Endothelial cell of umbilical vein (primary cell): ENCODE measurements at regions not wholly inside any gene's neighbourhood (a gene's known extent, or its start where the extent isn't known, plus 50 kb on each side); places are given as distances from the start of the nearest gene placed in this dataset.
"Not testable (repeated sequence)": the region's sequence is repeated elsewhere in the genome, so short reads cannot be mapped to it uniquely, and the experiment has no call there.

ENCODE experiments used
- BruUV-seq: library from RNA; stranded (reverse); fragments of 400-500 nt; replicated peaks from 2 replicates; lab custom pipeline; 2021; lab: Mats Ljungman, UMichigan
- CTCF ChIA-PET: fragments of 300-600, 350-600 bp; sonication (Branson Sonifier 250); formaldehyde crosslinking; loops from one replicate; lab custom pipeline; 2021; ENCODE audit warnings: antibody characterized with exemption, inconsistent platforms; lab: Charles Lee
- POLR2A ChIA-PET: fragments of 300-600, 350-600 bp; sonication (Branson Sonifier 250); formaldehyde crosslinking; loops from one replicate; lab custom pipeline; 2021; ENCODE audit warnings: antibody characterized with exemption, inconsistent platforms; lab: Charles Lee
- DNase-seq: peaks from one replicate; pipeline ENCODE4 v3.0.0-alpha.2; 2011; ENCODE audit warnings: low read depth, low spot score
- FAIRE-seq: peaks from 2 replicates; lab custom pipeline; 2011; peaks lifted over from hg19 to GRCh38; lab: Jason Lieb, UNC
- H2AFZ ChIP-seq: 2 replicates; pipeline ENCODE4 v1.6.0; 2012; ENCODE audit warnings: low read depth, low read length, control low read depth, inconsistent platforms
- H3K27ac ChIP-seq: 2 replicates; pipeline ENCODE4 v1.5.1; 2011; ENCODE audit warnings: low read depth, mild to moderate bottlenecking, control low read depth, low read length, moderate library complexity; ENCODE audit not compliant: insufficient read depth
- H3K27me3 ChIP-seq, 2 experiments: 2 replicates each; pipeline versions ENCODE4 v1.6.0 to v1.6.1; 2011; ENCODE audit warnings: low read length in 2 of 2, mixed read lengths in 1 of 2; ENCODE audit not compliant: control insufficient read depth in 2 of 2, insufficient read depth in 2 of 2
- H3K36me3 ChIP-seq, 2 experiments: 2 replicates in 1 of 2; 3 replicates in 1 of 2; pipeline ENCODE4 v1.5.1; 2011; ENCODE audit warnings: low read length in 2 of 2, mild to moderate bottlenecking in 1 of 2, moderate library complexity in 1 of 2; ENCODE audit not compliant: control insufficient read depth in 2 of 2, insufficient read depth in 2 of 2; ENCODE audit errors: extremely low read depth in 1 of 2
- H3K4me1 ChIP-seq: 3 replicates; pipeline ENCODE4 v1.5.1; 2011; ENCODE audit warnings: mild to moderate bottlenecking, low read length; ENCODE audit not compliant: control insufficient read depth, insufficient read depth; ENCODE audit errors: extremely low read depth
- H3K4me2 ChIP-seq: 2 replicates; pipeline ENCODE4 v1.6.1; 2011; ENCODE audit warnings: low read length, control low read depth, mixed read lengths; ENCODE audit not compliant: insufficient read depth
- H3K4me3 ChIP-seq, 3 experiments: fragments of 200-600 bp in 1 of 3; sonication (generic), shearing (Covaris generic) in 1 of 3; replicated peaks in 1 of 3; 2 replicates each; pipeline ENCODE4 v1.5.1; 2011 to 2016; ENCODE audit warnings: control low read depth in 3 of 3, low read length in 3 of 3, mild to moderate bottlenecking in 2 of 3, inconsistent platforms in 1 of 3, low read depth in 1 of 3, moderate library complexity in 1 of 3; ENCODE audit not compliant: insufficient read depth in 1 of 3
- H3K79me2 ChIP-seq: 2 replicates; pipeline ENCODE4 v1.6.0; 2012; ENCODE audit warnings: low read length, inconsistent platforms; ENCODE audit not compliant: control insufficient read depth, insufficient read depth
- H3K9ac ChIP-seq: replicated peaks from 2 replicates; pipeline ENCODE3; 2011; ENCODE audit warnings: low read length, control low read depth; ENCODE audit not compliant: insufficient read depth; ENCODE audit errors: extremely low read depth
- H3K9me1 ChIP-seq: replicated peaks from 3 replicates; pipeline ENCODE4 v1.6.0; 2011; ENCODE audit warnings: mild to moderate bottlenecking, low read length; ENCODE audit not compliant: control insufficient read depth, insufficient read depth; ENCODE audit errors: extremely low read depth
- H3K9me3 ChIP-seq: replicated peaks from 2 replicates; pipeline ENCODE4 v1.5.1; 2012; ENCODE audit warnings: low read length, inconsistent platforms; ENCODE audit not compliant: control insufficient read depth, insufficient read depth
- H4K20me1 ChIP-seq: replicated peaks from 2 replicates; pipeline ENCODE3; 2011; ENCODE audit warnings: mild to moderate bottlenecking, low read length; ENCODE audit not compliant: control insufficient read depth, insufficient read depth; ENCODE audit errors: extremely low read depth
- EZH2 ChIP-seq: IDR thresholded peaks from 2 replicates; pipeline ENCODE4 v1.6.1; 2012; ENCODE audit warnings: borderline replicate concordance, low read depth, mild to moderate bottlenecking, moderate library complexity, low read length, inconsistent platforms; ENCODE audit not compliant: severe bottlenecking
- FOS ChIP-seq: IDR thresholded peaks from 2 replicates; pipeline ENCODE4 v1.6.1; 2011; ENCODE audit warnings: mild to moderate bottlenecking, low read length, moderate library complexity, borderline replicate concordance; ENCODE audit not compliant: insufficient read depth
- GATA2 ChIP-seq: IDR thresholded peaks from 2 replicates; pipeline ENCODE4 v1.7.0; 2011; ENCODE audit warnings: low read depth, mild to moderate bottlenecking, moderate library complexity, mixed read lengths, low read length; ENCODE audit not compliant: insufficient read length, insufficient read depth
- JUN ChIP-seq: IDR thresholded peaks from 2 replicates; pipeline ENCODE4 v1.6.1; 2011; ENCODE audit warnings: borderline replicate concordance, low read depth; ENCODE audit not compliant: insufficient read length, insufficient read depth
- MYC ChIP-seq: IDR thresholded peaks from one replicate; pipeline ENCODE4 v1.6.1; 2011; ENCODE audit warnings: mild to moderate bottlenecking, low read depth, low read length
- POLR2A ChIP-seq: IDR thresholded peaks from 2 replicates; pipeline ENCODE4 v1.6.1; 2012; ENCODE audit warnings: low read depth, mild to moderate bottlenecking, control low read depth, low read length
- POLR2AphosphoS5 ChIP-seq: IDR thresholded peaks from 2 replicates; pipeline ENCODE4 v1.6.1; 2012; ENCODE audit warnings: low read depth, mild to moderate bottlenecking, control low read depth, low read length, moderate library complexity; ENCODE audit not compliant: insufficient read depth
- dilution Hi-C: fragments of 300-500 bp; cut with MboI; formaldehyde crosslinking; loops from one replicate; pipeline ENCODE4 v1.15.0; 2019; ENCODE audit warnings: low sequenced_read_pairs; ENCODE audit not compliant: extremely low pct_ligation_motif_present
- intact Hi-C: fragments of 100-400 bp; cut with micrococcal nuclease; formaldehyde crosslinking; loops from one replicate; pipeline ENCODE4 v1.10.0; 2022
- TF ChIP-seq, protein P1 (sequence below), 2 donors: IDR thresholded peaks; 1 replicate in 1 of 2; 2 replicates in 1 of 2; pipeline ENCODE4 v1.5.1; 2011; ENCODE audit warnings: low read length in 2 of 2, mild to moderate bottlenecking in 2 of 2, moderate library complexity in 2 of 2, control low read depth in 1 of 2, inconsistent platforms in 1 of 2, low read depth in 1 of 2; ENCODE audit not compliant: insufficient read depth in 1 of 2; ENCODE audit errors: extremely low read depth in 1 of 2
- TF ChIP-seq, protein P2 (sequence below): IDR thresholded peaks from 2 replicates; pipeline ENCODE4 v1.6.1; 2011; ENCODE audit not compliant: insufficient read depth, insufficient read length

DNA sequence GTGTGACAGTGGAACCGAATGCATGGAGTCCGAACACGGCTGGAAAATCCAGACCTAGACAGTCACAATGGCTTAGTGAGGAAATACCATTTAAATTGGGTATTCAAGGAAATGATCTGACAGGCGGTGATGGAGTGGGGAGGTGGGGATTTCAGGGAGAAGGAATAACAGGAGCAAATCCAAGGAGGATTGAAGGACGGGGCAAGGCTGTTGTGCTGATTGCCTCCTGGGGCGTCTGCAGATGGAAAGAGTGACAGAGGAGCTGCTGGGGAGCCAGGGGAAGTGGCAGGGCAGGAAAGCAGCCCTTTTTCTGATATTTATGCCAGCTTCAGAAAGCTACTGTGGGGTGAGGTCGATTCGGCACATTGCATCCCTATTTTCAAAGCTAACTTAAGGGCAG is 99.1 kb upstream of the FMN2 start:
- H3K9me1 ChIP-seq, H3K9me3 ChIP-seq, POLR2A ChIA-PET, DNase-seq, H3K79me2 ChIP-seq, H3K36me3 ChIP-seq, H4K20me1 ChIP-seq, H2AFZ ChIP-seq, H3K4me2 ChIP-seq, BruUV-seq, H3K9ac ChIP-seq, FAIRE-seq, H3K4me3 ChIP-seq, intact Hi-C loops, CTCF ChIA-PET, dilution Hi-C loops, H3K27ac ChIP-seq, H3K4me1 ChIP-seq: not testable (repeated sequence)
- peaks cover 5 to 14% of the 10 kb centered on the region in 2 experiments for H3K27me3 ChIP-seq

DNA sequence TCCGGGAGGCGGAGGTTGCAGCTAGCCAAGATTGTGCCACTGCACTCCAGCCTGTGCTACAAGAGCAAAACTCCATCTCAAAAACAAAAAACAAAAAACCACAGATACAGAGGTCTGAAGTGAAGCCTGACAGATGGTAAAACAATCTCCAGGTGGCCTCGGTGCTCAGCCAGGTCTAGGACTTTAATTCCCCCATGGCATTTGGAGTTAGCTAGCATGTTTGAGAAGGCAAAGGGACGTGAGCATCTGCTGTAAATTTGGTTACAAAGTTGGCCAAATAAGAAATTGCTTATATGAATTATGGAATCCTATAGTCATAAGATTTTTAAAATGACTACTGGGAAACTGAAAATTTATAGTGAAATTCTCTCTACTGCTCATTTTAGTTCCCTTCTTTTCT is 98.3 kb upstream of the FMN2 start:
- no peaks in the 10 kb centered on the region for H3K79me2 ChIP-seq
- dilution Hi-C loops (no loop called here), intact Hi-C loops (no loop called here)
- no peaks in the 10 kb centered on the region for H3K4me1 ChIP-seq
- H2AFZ ChIP-seq, result no peak overlapping the region
- no peak overlapping the region for H3K9ac ChIP-seq
- ChIA-PET POLR2A (no interaction called here), CTCF (no interaction called here)
- no peak overlapping the region for H3K27ac ChIP-seq
- H3K4me3 ChIP-seq, result no peak overlapping the region
- no peaks in the 10 kb centered on the region for H3K9me3 ChIP-seq
- FAIRE-seq (no peak), DNase-seq (no peak)
- H3K9me1 ChIP-seq, result no peaks in the 10 kb centered on the region
- TF ChIP-seq MYC (no peak), JUN (no peak), EZH2 (no peak), POLR2AphosphoS5 (no peak), GATA2 (no peak), POLR2A (no peak), FOS (no peak)
- TF ChIP-seq, protein P1, sequence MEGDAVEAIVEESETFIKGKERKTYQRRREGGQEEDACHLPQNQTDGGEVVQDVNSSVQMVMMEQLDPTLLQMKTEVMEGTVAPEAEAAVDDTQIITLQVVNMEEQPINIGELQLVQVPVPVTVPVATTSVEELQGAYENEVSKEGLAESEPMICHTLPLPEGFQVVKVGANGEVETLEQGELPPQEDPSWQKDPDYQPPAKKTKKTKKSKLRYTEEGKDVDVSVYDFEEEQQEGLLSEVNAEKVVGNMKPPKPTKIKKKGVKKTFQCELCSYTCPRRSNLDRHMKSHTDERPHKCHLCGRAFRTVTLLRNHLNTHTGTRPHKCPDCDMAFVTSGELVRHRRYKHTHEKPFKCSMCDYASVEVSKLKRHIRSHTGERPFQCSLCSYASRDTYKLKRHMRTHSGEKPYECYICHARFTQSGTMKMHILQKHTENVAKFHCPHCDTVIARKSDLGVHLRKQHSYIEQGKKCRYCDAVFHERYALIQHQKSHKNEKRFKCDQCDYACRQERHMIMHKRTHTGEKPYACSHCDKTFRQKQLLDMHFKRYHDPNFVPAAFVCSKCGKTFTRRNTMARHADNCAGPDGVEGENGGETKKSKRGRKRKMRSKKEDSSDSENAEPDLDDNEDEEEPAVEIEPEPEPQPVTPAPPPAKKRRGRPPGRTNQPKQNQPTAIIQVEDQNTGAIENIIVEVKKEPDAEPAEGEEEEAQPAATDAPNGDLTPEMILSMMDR (IDR thresholded peaks at IDR 0.05; ENCODE audit: extremely low read depth in 1 of 2, insufficient read depth in 1 of 2, low read depth in 1 of 2, low read length in 2 of 2), result no peak
- TF ChIP-seq, protein P2, sequence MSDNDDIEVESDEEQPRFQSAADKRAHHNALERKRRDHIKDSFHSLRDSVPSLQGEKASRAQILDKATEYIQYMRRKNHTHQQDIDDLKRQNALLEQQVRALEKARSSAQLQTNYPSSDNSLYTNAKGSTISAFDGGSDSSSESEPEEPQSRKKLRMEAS, result no peak
- no peak overlapping the region for H3K4me2 ChIP-seq
- no TSS peak for BruUV-seq
- H3K27me3 ChIP-seq, result peaks cover 7 to 21% of the 10 kb centered on the region in 2 experiments
- no peaks in the 10 kb centered on the region for H4K20me1 ChIP-seq
- H3K36me3 ChIP-seq, result no peaks in the 10 kb centered on the region
